HG03097 (cell line): ENCODE measurements at regions not wholly inside any gene's neighbourhood (a gene's known extent, or its start where the extent isn't known, plus 50 kb on each side); places are given as distances from the start of the nearest gene placed in this dataset.

Experiments
- ATAC-seq: cut with Tn5 transposase; IDR thresholded peaks from one replicate; pipeline ENCODE4 v1.9.1; 2021; ENCODE audit not compliant: unreplicated experiment, low FRiP score

GRCh38 chrX:2608638-2609430 lies 82.3 kb upstream of the CD99 start:
- ATAC-seq, result peak; percentile 88

- ATAC-seq, result no peak
Observed at GRCh38 chrX:2607113-2607512, 84.0 kb upstream of the CD99 start.

- no peak for ATAC-seq
Observed at GRCh38 chrX:2600564-2600963, 90.5 kb upstream of the CD99 start.

- ATAC-seq, result no peak
Observed at GRCh38 chrX:2596555-2597255, 94.4 kb upstream of the CD99 start.

GRCh38 chrX:2596045-2596444 lies 95.0 kb upstream of the CD99 start:
- no peak for ATAC-seq

GRCh38 chrX:2595258-2595657 lies 94.5 kb upstream of the DHRSX start:
- no peak for ATAC-seq

DNA sequence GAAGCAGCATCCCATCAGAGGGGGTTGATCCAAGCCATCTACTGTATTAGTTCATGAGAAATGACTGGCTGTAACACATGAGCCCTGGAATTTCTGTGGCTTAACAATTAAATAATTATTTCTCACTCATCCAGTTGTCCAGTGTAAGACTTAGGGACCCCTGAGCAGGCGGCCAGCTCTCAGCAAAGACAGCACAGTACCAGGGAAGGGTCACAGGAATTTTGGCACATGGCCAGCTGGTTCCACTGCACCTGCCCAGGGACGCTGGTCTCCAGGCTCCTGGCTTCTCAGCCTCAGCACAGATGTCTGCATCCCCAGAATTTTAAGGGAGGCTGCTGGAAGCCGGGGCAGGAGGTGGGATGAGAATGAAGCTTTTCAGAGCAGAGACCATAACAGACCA lies 93.7 kb upstream of the DHRSX start:
- ATAC-seq, result no peak

GRCh38 chrX:2592279-2592678 lies 91.5 kb upstream of the DHRSX start:
- no peak for ATAC-seq

- no peak for ATAC-seq
Observed at GRCh38 chrX:2589186-2590020, 88.6 kb upstream of the DHRSX start.

DNA sequence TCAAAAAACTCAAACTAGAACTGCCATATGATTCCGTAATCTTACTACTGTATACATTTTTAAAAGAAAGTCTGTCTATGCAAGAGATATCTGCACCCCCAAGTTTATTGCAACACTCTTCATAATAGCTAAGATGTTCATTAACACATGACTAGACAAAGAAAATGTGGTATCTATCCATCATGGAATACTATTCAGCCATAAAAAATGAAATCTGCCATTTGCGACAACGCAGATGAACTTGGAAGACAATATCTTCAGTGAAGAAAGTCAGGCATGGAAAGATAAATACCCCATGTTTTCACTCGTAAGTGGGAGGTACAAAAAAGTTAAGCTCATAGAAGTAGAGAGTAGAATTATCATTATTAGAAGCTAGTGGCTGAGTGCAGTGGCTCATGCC lies 87.3 kb upstream of the DHRSX start:
- ATAC-seq, result no peak

GRCh38 chrX:2587146-2587545 lies 86.4 kb upstream of the DHRSX start:
- ATAC-seq, result no peak

DNA sequence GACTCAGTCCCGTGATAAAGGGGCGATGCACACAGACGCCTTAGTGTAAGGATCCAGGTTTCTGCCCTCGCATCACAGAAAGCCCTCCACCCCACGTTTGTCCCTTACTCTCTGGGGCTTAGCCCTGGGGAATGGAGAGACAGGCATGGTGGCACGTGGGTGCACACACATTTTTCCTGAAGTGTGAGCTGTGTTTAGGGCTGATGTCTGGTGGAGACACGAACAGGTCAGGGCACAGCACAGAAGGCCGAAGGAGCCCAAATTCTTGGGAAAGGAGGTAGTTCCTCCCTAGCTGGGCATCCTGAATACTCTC lies 84.3 kb upstream of the DHRSX start:
- ATAC-seq, result no peak

- ATAC-seq, result no peak
Observed at GRCh38 chrX:2584251-2585157, 83.7 kb upstream of the DHRSX start.

GRCh38 chrX:2583194-2584162 lies 82.7 kb upstream of the DHRSX start:
- ATAC-seq, result no peak

DNA sequence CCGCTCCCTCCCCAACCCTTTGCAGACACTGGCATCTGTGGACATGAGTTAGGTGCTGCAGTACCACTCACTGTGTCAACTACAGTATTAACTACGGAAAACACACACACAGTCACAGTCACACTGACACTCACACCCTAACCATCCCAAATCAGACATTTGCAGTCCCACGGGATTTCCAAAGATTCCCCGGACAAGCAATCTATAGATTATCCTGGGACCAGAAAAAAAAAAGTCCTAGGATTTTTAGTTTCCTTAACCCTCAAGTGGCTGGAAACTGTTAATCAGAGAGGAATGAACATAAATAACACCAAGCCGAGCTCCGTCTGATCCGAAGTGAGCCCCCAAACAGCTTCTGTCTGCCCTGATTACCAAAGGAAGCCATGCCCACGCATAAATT lies 81.9 kb upstream of the DHRSX start:
- no peak for ATAC-seq

DNA sequence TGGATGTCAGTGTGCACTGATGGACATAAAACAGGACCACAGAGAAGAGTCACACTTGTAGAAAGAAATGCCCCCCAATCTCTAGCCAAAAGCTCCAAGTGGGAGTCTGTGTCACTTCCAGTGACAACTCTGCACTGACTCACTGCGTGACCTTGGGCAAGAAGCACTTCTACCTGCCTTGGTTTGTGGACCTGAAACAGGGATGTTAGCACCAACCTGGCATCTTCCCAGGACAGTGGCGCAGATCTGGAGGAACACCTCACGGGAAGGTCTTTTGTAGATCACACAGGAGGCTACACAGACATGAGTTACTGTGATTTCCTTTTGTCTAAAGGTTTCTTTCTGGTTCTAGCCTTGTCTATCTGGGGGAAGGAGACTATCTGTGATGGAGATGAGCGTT lies 80.5 kb upstream of the DHRSX start:
- no peak for ATAC-seq

- ATAC-seq, result no peak
Observed at GRCh38 chrX:2578864-2579263, 78.1 kb upstream of the DHRSX start.

- ATAC-seq, result no peak
Observed at GRCh38 chrX:2577844-2578466, 77.2 kb upstream of the DHRSX start.

- ATAC-seq, result no peak
Observed at GRCh38 chrX:2576793-2577192, 76.0 kb upstream of the DHRSX start.
